ENCODE measurements at regions not wholly inside any gene's neighbourhood (a gene's known extent, or its start where the extent isn't known, plus 50 kb on each side); places are given as distances from the start of the nearest gene placed in this dataset.

GRCh38 chr16:85383836-85384832 lies 229.0 kb upstream of the GSE1 start:
- Histone ChIP-seq H3K36me3 (no peaks in the 10 kb centered on the region), H3K4me1 (peaks cover 16% of the 10 kb centered on the region), H3K27me3 (ENCODE audit: low read depth) (no peaks in the 10 kb centered on the region), H3K9me3 (no peaks in the 10 kb centered on the region), H3K27ac (no peak overlapping the region), H3K4me3 (no peak overlapping the region)
- DNase-seq (peak; percentile 34), ATAC-seq (no peak)
- intact Hi-C loops (cut with DNase I) = no loop called here
- TF ChIP-seq, protein P1, sequence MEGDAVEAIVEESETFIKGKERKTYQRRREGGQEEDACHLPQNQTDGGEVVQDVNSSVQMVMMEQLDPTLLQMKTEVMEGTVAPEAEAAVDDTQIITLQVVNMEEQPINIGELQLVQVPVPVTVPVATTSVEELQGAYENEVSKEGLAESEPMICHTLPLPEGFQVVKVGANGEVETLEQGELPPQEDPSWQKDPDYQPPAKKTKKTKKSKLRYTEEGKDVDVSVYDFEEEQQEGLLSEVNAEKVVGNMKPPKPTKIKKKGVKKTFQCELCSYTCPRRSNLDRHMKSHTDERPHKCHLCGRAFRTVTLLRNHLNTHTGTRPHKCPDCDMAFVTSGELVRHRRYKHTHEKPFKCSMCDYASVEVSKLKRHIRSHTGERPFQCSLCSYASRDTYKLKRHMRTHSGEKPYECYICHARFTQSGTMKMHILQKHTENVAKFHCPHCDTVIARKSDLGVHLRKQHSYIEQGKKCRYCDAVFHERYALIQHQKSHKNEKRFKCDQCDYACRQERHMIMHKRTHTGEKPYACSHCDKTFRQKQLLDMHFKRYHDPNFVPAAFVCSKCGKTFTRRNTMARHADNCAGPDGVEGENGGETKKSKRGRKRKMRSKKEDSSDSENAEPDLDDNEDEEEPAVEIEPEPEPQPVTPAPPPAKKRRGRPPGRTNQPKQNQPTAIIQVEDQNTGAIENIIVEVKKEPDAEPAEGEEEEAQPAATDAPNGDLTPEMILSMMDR (IDR thresholded peaks at IDR 0.05) = no peak

DNA sequence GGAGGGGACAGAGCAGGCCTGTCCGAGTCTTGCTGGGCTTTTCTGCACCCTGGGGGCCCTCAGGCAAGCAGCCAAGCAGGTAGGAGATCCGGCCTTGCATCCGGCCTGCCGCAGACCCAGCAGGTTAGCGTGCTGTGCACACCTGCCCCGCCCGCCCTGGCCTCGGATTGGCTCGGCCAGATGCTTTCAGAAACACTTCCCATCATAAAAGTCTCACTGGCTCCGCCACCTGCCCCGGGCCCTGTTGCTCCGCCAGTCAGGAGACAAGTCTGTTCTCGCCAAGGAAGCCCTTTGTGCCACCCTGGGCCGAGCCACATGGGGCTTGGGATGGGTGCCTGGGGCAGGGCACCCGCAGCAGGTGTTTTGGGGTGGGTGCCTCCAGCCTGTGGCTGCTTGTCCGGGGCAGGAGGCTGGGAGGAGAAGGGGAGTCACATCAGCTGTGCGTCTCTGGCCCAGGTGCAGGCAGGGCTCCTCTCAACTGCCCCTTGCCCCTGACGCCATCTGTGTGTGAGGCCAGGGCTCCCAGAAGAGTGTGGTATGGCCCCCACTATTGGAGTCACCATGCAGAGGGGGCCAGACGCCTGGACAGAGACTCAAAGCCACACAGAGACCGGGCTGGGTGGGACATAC lies 228.2 kb upstream of the GSE1 start:
- Histone ChIP-seq H3K27ac (no peak overlapping the region), H3K4me1 (peaks cover 16% of the 10 kb centered on the region), H3K27me3 (ENCODE audit: low read depth) (no peaks in the 10 kb centered on the region), H3K9me3 (no peaks in the 10 kb centered on the region), H3K4me3 (no peak overlapping the region), H3K36me3 (no peaks in the 10 kb centered on the region)
- TF ChIP-seq, protein P1 (IDR thresholded peaks at IDR 0.05) = no peak
- intact Hi-C loops (cut with DNase I) = no loop called here
- DNase-seq (peak; percentile 46), ATAC-seq (no peak)

DNA sequence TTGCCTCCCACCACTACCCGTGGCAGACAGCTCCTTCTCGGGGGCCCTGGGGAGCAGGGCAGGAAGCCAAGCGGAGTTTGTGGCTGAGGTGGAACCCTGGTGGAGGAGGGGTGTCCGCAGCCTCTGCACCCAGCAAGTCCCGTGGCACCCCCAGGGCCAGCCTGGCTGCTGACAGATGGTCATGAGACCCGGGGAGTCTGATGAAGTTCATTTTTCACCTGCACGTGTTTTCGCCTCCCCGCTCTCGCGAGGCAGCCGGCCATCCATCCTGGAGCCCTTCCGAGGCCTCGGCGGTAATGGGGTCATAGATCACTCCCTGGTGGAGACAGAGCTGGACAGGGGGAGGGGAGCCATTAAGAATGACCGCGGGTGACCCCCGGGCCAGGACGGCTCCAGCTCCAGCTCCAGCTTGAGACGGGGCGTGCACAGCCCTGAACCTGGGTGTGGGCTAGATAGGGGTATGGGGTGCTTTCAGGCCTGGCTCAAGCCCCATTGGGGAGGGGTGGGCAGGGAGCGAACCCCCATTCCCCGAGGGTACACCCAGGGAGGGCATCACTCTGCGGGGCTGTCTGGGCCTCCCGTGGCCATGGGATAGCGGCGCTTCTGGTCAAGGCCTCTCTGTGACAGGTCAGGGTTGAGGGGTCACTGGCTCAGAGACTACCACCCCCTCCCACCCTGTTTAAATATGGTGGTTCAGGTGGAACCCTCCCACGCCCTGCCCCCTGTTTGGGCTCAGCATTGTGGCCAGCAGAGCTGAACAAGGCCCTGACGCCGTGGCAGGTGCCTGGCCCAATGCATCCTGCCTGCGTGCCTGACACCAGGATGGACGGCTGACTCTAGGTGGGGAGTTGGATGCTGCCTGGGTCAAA lies 227.4 kb upstream of the GSE1 start:
- H3K36me3 ChIP-seq = no peaks in the 10 kb centered on the region
- peaks cover 16% of the 10 kb centered on the region for H3K4me1 ChIP-seq
- H3K4me3 ChIP-seq = no peak overlapping the region
- no peak overlapping the region for H3K27ac ChIP-seq
- TF ChIP-seq, protein P1 (IDR thresholded peaks at IDR 0.05) = no peak
- H3K27me3 ChIP-seq (ENCODE audit: low read depth) = no peaks in the 10 kb centered on the region
- intact Hi-C loops (cut with DNase I) = no loop called here
- H3K9me3 ChIP-seq = no peaks in the 10 kb centered on the region
- no peak for ATAC-seq
- DNase-seq = peak; percentile 41

DNA sequence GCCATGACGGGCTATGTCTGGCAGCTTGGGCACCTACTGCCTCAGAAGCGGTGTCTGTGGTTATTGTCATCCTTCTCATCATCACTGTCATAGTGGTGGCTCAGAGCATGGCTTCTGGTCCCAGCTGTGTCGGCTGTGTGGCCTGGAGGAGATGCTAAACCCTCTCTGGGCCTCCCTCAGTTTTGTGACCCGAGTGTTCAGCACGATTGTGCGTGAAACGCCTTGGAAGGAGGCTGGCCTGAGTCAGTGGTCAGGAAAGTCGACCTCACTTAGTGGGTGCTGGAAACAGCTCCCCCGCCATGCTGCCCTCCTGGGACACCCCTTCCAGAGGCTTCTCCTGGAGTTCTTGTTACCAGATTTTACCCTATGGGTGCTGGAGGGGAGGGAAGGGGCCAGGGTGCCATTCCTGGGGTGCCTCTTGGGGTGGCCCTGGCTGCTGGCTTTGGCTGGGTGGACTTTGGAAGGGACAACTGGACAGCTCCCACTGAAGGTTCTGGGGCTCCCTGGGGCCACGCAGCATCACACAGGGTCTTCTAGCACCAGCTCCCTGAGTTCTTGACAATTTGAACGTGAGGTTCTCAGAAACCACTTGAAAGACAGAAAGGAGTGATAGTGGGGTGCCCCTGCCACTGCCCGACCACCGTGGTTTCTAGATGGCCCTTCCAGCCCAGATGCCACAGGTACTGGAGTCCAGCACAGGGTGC lies 226.5 kb upstream of the GSE1 start:
- peak; percentile 31 for DNase-seq
- Histone ChIP-seq H3K4me3 (no peak overlapping the region), H3K9me3 (no peaks in the 10 kb centered on the region), H3K27me3 (ENCODE audit: low read depth) (no peaks in the 10 kb centered on the region), H3K4me1 (peaks cover 9% of the 10 kb centered on the region), H3K36me3 (no peaks in the 10 kb centered on the region), H3K27ac (no peak overlapping the region)
- TF ChIP-seq, protein P1 (IDR thresholded peaks at IDR 0.05) = no peak
- no peak for ATAC-seq
- intact Hi-C loops (cut with DNase I) = no loop called here

GRCh38 chr16:85387171-85387507 lies 226.0 kb upstream of the GSE1 start:
- ATAC-seq (no peak), DNase-seq (peak; percentile 14)
- TF ChIP-seq, protein P1 (IDR thresholded peaks at IDR 0.05) = no peak
- no peak overlapping the region for H3K4me3 ChIP-seq
- H3K27me3 ChIP-seq (ENCODE audit: low read depth) = no peaks in the 10 kb centered on the region
- no peaks in the 10 kb centered on the region for H3K9me3 ChIP-seq
- peaks cover 3% of the 10 kb centered on the region for H3K4me1 ChIP-seq
- no peaks in the 10 kb centered on the region for H3K36me3 ChIP-seq
- no peak overlapping the region for H3K27ac ChIP-seq
- intact Hi-C loops (cut with DNase I) = no loop called here

Data from lower lobe of right lung (tissue), 2 donors.